DND-41 (cell line): ENCODE measurements at regions not wholly inside any gene's neighbourhood (a gene's known extent, or its start where the extent isn't known, plus 50 kb on each side); places are given as distances from the start of the nearest gene placed in this dataset.

ENCODE experiments used
- ATAC-seq: fragments of 200-7000 bp; cut with Tn5 transposase; 3 replicates; pipeline ENCODE4 v1.9.1; 2021; ENCODE audit warnings: low read depth; ENCODE audit not compliant: insufficient read depth
- DNase-seq: peaks from one replicate; pipeline ENCODE4 v3.0.0-alpha.2; 2020
- H2AFZ ChIP-seq: 2 replicates; pipeline ENCODE4 v1.6.0; 2012; ENCODE audit warnings: low read depth, low read length
- H3K27ac ChIP-seq: 2 replicates; pipeline ENCODE4 v1.5.1; 2012; ENCODE audit warnings: low read length, inconsistent platforms
- H3K27me3 ChIP-seq: fragments of 200-600 bp; sonication (generic); 2 replicates; pipeline ENCODE4 v1.6.0; 2012; ENCODE audit warnings: low read length, mild to moderate bottlenecking, inconsistent platforms; ENCODE audit not compliant: insufficient read depth, poor library complexity
- H3K36me3 ChIP-seq: 2 replicates; pipeline ENCODE4 v1.5.1; 2012; ENCODE audit warnings: low read length, inconsistent platforms; ENCODE audit not compliant: insufficient read depth
- H3K4me1 ChIP-seq: 2 replicates; pipeline ENCODE4 v1.5.1; 2012; ENCODE audit warnings: mild to moderate bottlenecking, low read length; ENCODE audit not compliant: insufficient read depth
- H3K4me2 ChIP-seq: 2 replicates; pipeline ENCODE4 v1.6.0; 2012; ENCODE audit warnings: mild to moderate bottlenecking, moderate library complexity, low read length, inconsistent platforms; ENCODE audit not compliant: insufficient read depth
- H3K4me3 ChIP-seq, 2 experiments: fragments of 200-600 bp in 1 of 2; shearing (Covaris generic) in 1 of 2; 2 replicates each; pipeline ENCODE4 v1.5.1; 2012 to 2016; ENCODE audit warnings: inconsistent platforms in 2 of 2, low read length in 2 of 2, mild to moderate bottlenecking in 2 of 2, low read depth in 1 of 2, moderate library complexity in 1 of 2
- H3K79me2 ChIP-seq: 2 replicates; pipeline ENCODE4 v1.6.0; 2012; ENCODE audit warnings: low read length, inconsistent platforms; ENCODE audit not compliant: insufficient read depth
- H3K9ac ChIP-seq: 2 replicates; pipeline ENCODE4 v1.6.0; 2012; ENCODE audit warnings: low read depth, mild to moderate bottlenecking, inconsistent platforms, low read length, moderate library complexity
- H3K9me3 ChIP-seq: 2 replicates; pipeline ENCODE4 v1.5.1; 2012; ENCODE audit warnings: low read length, moderate library complexity, mild to moderate bottlenecking, inconsistent platforms; ENCODE audit not compliant: insufficient read depth, severe bottlenecking
- H4K20me1 ChIP-seq: 2 replicates; pipeline ENCODE4 v1.6.0; 2012; ENCODE audit warnings: low read length; ENCODE audit not compliant: insufficient read depth
- EZH2 ChIP-seq: IDR thresholded peaks from 3 replicates; pipeline ENCODE4 v1.6.1; 2012; ENCODE audit warnings: borderline replicate concordance, low read depth, mild to moderate bottlenecking, moderate library complexity, low read length, inconsistent platforms; ENCODE audit not compliant: severe bottlenecking
- TF ChIP-seq, protein P1 (sequence below): IDR thresholded peaks from 2 replicates; pipeline ENCODE4 v1.5.1; 2012; ENCODE audit warnings: borderline replicate concordance, low read length, moderate library complexity, mild to moderate bottlenecking; ENCODE audit not compliant: poor library complexity, severe bottlenecking; ENCODE audit errors: extremely low read depth

DNA sequence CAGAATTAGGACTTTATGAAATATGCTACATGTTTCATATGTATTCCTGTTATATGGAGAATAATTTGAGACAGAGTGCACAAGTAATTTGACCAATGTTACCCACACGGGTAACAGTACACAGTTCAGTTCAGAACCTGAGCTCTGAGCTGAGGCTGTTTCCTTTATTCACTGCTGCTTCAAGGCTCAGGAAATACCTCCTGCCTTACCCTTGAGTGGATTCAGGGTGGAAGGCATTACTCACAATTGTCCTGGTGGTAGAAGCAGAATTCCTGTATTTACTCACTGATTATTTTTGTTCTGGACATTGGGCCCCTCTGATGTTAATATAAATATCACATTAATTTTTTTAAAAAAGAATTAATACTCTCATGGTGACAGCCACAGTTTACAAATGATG, 73.5 kb upstream of the CAMK2D start:
- no peak overlapping the region for H2AFZ ChIP-seq
- H3K4me3 ChIP-seq = no peak overlapping the region
- H4K20me1 ChIP-seq = no peaks in the 10 kb centered on the region
- no peaks in the 10 kb centered on the region for H3K4me1 ChIP-seq
- no peaks in the 10 kb centered on the region for H3K79me2 ChIP-seq
- no peak overlapping the region for H3K9ac ChIP-seq
- H3K9me3 ChIP-seq = no peaks in the 10 kb centered on the region
- ATAC-seq (no peak), DNase-seq (no peak)
- H3K4me2 ChIP-seq = no peak overlapping the region
- H3K27me3 ChIP-seq = peaks cover 8% of the 10 kb centered on the region
- H3K27ac ChIP-seq = no peak overlapping the region
- H3K36me3 ChIP-seq = no peaks in the 10 kb centered on the region
- TF ChIP-seq, protein P1, sequence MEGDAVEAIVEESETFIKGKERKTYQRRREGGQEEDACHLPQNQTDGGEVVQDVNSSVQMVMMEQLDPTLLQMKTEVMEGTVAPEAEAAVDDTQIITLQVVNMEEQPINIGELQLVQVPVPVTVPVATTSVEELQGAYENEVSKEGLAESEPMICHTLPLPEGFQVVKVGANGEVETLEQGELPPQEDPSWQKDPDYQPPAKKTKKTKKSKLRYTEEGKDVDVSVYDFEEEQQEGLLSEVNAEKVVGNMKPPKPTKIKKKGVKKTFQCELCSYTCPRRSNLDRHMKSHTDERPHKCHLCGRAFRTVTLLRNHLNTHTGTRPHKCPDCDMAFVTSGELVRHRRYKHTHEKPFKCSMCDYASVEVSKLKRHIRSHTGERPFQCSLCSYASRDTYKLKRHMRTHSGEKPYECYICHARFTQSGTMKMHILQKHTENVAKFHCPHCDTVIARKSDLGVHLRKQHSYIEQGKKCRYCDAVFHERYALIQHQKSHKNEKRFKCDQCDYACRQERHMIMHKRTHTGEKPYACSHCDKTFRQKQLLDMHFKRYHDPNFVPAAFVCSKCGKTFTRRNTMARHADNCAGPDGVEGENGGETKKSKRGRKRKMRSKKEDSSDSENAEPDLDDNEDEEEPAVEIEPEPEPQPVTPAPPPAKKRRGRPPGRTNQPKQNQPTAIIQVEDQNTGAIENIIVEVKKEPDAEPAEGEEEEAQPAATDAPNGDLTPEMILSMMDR = no peak
- TF ChIP-seq EZH2 = no peak

DNA sequence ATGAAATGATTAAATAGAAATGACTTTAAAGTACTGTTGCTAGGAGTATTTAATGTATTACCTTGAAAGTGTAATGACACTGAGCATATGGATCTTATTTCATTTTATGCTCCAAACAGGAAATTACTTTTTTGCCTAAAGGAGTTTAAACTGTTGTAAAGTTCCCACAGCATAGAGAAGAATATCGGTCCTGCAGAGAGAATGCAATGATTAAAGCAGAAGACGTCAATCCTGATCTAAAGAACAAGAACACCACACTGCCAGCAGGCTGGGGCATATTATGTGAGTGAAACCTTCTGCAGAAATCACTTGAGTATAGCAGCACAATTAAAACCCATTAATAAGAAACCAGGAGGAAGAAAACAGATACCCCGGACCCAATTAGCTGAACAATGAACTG, 72.8 kb upstream of the CAMK2D start:
- no peak for ATAC-seq
- Histone ChIP-seq H3K4me3 (no peak overlapping the region), H4K20me1 (no peaks in the 10 kb centered on the region), H3K9me3 (no peaks in the 10 kb centered on the region), H3K9ac (no peak overlapping the region), H2AFZ (no peak overlapping the region), H3K79me2 (no peaks in the 10 kb centered on the region), H3K36me3 (no peaks in the 10 kb centered on the region), H3K27ac (no peak overlapping the region), H3K27me3 (peaks cover 7% of the 10 kb centered on the region), H3K4me1 (no peaks in the 10 kb centered on the region), H3K4me2 (no peak overlapping the region)
- no peak for TF ChIP-seq EZH2
- TF ChIP-seq, protein P1 = no peak
- DNase-seq = no peak

GRCh38 chr4:113832803-113833202, 71.3 kb upstream of the CAMK2D start:
- Histone ChIP-seq H2AFZ (no peak overlapping the region), H3K79me2 (no peaks in the 10 kb centered on the region), H3K9me3 (no peaks in the 10 kb centered on the region), H3K36me3 (no peaks in the 10 kb centered on the region), H3K4me2 (no peak overlapping the region), H3K27me3 (peaks cover 3% of the 10 kb centered on the region), H3K4me3 (no peak overlapping the region), H3K4me1 (no peaks in the 10 kb centered on the region), H3K9ac (no peak overlapping the region), H3K27ac (no peak overlapping the region), H4K20me1 (no peaks in the 10 kb centered on the region)
- ATAC-seq (no peak), DNase-seq (no peak)
- TF ChIP-seq, protein P1 = no peak
- TF ChIP-seq EZH2 = no peak

GRCh38 chr4:113831457-113831856, 69.9 kb upstream of the CAMK2D start:
- H3K9me3 ChIP-seq = no peaks in the 10 kb centered on the region
- no peak overlapping the region for H2AFZ ChIP-seq
- ATAC-seq (no peak), DNase-seq (no peak)
- TF ChIP-seq EZH2 = no peak
- TF ChIP-seq, protein P1 = no peak
- no peak overlapping the region for H3K27ac ChIP-seq
- H3K27me3 ChIP-seq = peaks cover 7% of the 10 kb centered on the region
- no peaks in the 10 kb centered on the region for H3K36me3 ChIP-seq
- H3K4me3 ChIP-seq = no peak overlapping the region
- H3K9ac ChIP-seq = no peak overlapping the region
- no peak overlapping the region for H3K4me2 ChIP-seq
- no peaks in the 10 kb centered on the region for H3K79me2 ChIP-seq
- H4K20me1 ChIP-seq = no peaks in the 10 kb centered on the region
- H3K4me1 ChIP-seq = no peaks in the 10 kb centered on the region
